Endometrial microvascular endothelial cells (primary cell): ENCODE measurements at regions not wholly inside any gene's neighbourhood (a gene's known extent, or its start where the extent isn't known, plus 50 kb on each side); places are given as distances from the start of the nearest gene placed in this dataset.

ENCODE experiments used
- in situ Hi-C: cut with HindIII; loops from 2 replicates; pipeline ENCODE4 v1.10.0; 2017; ENCODE audit warnings: low sequenced_read_pairs, low pct_unique_long_range_greater_than_20kb; ENCODE audit errors: inconsistent ontology term

GRCh38 chr2:118333664-118334063 lies 245.4 kb downstream of the INSIG2 start:
- in situ Hi-C loops, result no loop called here

GRCh38 chr2:118325321-118325955 lies 237.2 kb downstream of the INSIG2 start:
- in situ Hi-C loops, result no loop called here

GRCh38 chr2:118322406-118322805 lies 234.1 kb downstream of the INSIG2 start:
- in situ Hi-C loops, result no loop called here

DNA sequence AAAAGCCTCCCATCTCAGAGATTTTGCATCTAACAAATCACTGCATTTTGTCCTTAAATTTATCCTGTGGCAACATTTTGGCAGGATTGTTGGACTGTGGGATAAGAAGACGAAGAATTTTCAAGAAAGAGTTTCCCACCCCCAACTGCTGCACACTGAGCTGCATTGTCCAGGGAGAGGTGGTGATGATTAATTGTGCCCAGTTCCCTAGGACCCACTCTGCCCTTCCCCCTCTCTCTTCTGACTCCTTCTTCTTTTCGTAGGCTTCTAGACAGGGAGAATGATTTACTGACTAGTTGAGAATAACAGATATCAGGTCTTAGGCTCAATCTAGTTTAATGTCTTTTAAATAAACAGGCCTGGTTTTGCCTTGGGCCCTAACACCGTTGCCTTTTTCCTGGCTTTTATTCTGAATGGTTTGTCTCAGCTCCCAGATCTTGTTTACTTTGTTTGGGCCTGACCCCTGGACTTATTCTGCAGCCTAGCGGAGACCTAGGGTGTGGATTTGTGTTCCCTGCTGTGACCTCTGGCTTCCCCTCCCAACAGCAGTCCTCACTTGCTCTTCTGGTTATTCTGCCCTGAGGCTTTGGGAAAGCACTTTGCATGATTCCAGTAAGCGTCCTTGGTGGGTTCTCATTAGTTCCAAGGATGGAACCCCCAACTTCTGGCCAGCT lies 233.3 kb downstream of the INSIG2 start:
- in situ Hi-C loops, result no loop called here

DNA sequence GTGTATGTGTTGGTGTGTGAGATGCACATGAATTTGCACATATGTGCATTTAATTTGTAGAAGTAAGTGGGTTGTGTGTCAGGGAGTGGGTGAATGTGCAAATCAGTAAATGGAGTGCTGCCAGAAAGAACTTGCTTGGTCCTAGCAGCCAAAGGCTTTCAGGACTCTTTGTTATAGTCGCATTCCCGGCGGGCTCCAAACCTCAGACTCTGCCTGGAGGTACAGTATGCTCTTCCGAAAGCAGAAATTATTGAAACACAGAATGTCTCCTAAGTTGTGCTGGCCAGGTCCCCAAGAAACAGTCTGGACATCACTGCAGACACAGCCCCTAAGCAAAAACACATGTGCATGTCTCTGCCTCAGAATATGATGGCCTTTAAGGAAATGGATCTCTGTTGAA lies 232.4 kb downstream of the INSIG2 start:
- in situ Hi-C loops, result no loop called here

DNA sequence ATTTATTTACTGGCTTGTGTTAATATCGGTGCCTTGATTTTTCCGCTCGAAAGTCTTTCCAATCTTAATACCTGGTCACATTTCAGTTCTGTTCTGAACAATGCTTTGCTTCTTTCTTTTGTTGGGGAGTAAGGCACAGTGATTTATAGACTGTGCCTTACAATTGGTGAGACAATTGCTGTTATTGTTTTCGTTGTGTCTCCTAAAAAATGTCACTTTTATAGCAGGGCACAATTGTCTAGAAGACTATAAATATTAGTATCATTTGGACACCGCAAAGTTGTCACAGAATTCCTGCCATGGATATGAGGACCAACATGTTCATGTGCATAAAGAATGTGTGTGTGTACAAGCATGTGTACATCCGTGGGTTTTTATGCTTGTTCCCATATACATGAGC lies 231.9 kb downstream of the INSIG2 start:
- in situ Hi-C loops, result no loop called here

DNA sequence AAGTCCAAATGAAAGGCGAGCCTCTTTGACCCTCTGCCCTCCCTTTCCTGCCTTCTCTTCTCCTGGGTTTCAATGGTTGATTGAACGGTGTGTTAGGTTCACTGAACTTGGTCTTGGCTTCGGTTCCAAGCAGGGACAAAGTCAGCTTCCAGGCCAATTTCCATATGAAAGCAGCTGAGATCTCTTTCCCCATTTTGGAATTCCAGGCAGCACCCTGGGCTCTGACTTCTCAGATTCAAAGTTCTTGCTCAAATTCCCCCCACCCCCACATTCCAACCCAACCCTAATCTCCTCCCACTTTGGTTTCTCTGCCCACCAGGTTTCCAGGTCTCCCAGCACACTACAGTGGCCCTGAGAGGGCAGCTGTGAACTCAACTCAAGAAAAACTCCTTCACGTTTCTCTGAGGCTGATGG lies 231.0 kb downstream of the INSIG2 start:
- in situ Hi-C loops, result no loop called here

GRCh38 chr2:118315606-118316005 lies 227.3 kb downstream of the INSIG2 start:
- in situ Hi-C loops, result no loop called here

GRCh38 chr2:118312969-118313756 lies 224.9 kb downstream of the INSIG2 start:
- in situ Hi-C loops, result no loop called here

GRCh38 chr2:118310681-118311429 lies 222.6 kb downstream of the INSIG2 start:
- in situ Hi-C loops, result no loop called here

DNA sequence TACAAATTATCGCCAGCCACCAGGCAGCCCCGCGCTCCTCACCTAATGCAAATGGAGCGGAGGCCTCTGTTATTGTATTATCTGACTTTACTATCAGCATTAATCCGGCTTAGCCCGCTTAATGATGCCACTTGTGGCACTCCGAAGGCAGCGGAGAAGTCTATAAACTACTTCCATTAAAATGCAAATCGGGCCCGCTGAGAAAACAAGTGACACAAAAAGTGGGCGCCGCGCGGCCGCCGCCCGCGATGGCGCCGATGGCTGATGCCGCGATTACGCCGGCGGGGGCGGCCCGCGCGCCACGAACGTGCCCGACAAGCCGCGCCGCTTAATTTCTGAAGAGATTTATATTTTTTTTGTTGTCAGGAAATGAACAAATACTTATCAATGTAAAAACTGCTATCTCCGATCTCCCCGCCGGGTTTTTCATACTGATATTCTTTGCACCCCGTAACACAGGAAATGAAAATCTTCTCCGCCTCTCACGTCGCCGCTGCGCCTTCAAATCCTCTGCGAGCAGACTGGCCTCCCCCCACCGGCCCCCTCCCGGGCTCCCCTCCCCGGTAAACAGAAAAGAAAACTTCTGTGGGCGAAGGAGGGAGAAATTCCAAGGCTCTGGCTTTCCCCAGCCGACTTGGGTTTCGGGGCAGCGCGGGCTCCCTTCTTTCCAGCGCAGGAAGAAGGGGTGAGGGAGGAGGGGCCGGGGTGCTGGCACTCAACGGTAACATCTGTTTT lies 221.8 kb downstream of the INSIG2 start:
- in situ Hi-C loops, result no loop called here

GRCh38 chr2:118309257-118309945 lies 221.1 kb downstream of the INSIG2 start:
- in situ Hi-C loops, result no loop called here

DNA sequence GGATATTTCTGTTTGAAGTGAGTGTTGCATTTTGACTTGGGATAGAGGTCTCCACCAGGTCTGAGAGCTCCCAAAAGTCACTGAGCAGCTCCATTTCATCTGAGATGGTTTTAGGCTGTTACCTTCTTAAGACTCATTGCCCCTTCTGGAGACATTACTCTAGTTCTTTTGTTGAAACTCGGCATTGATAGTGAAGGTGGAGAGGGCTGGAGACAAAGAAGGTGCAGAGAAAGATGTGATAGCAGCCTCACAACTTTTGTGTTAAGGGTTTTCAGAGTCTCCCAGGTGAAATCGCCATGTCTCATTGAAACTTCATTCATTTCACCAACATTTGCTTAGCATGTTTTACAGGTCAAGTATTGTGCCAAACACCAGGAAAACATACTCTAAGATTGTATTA lies 219.6 kb downstream of the INSIG2 start:
- in situ Hi-C loops, result no loop called here

DNA sequence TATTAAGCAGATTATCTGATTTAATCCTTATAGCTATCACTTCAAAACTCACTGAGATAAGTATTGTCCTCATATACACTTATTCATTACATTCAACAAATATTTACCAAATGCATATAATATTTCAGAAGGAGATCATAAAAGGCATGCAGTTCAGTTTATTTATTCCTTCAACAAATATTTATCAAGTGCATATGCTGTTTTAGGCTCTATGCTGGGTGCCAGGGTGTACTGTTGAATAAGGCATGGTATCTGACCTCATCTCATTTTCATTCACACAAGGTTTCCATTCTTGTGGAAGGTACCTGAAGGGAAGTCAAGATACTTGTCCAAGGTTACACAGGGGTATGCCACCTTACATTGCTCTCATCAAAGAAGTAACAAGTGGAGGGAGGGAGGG lies 213.0 kb downstream of the INSIG2 start:
- in situ Hi-C loops, result no loop called here

DNA sequence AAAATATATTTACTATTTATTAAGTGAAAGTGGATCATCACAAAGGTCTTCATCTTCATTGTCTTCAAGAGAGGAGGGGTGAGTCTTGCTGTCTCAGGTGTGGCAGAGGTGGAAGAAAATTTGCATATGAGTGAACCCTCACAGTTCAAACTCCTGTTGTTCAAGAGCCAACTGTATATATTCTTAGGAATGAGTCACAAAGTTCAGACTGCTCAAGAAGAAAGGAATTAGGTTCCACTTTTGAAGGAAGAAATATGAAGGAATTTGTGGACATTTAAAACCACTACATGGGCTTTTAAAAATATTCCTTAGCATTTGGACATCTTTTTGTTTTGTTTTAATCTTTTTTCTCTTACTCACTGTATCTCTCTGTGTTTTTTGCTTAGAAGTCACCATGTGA lies 212.6 kb downstream of the INSIG2 start:
- in situ Hi-C loops, result no loop called here

DNA sequence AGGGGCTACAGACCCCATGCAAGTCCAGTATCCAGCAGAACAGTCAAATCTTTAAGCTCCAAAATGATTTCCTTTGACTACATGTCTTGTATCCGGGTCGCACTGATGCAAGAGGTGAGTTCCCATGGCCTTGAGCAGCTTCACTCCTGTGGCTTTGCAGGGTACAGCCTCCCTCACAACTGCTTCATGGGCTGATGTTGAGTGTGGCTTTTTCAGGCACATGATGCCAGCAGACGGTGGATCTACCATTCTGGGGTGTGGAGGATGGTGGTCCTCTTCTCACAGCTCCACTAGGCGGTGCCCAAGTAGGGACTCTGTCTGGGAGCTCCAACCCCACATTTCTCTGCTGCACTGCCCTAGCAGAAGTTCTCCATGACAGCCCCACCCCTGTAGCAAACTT lies 208.4 kb downstream of the INSIG2 start:
- in situ Hi-C loops, result no loop called here

GRCh38 chr2:118295592-118296390 lies 207.5 kb downstream of the INSIG2 start:
- in situ Hi-C loops, result no loop called here

DNA sequence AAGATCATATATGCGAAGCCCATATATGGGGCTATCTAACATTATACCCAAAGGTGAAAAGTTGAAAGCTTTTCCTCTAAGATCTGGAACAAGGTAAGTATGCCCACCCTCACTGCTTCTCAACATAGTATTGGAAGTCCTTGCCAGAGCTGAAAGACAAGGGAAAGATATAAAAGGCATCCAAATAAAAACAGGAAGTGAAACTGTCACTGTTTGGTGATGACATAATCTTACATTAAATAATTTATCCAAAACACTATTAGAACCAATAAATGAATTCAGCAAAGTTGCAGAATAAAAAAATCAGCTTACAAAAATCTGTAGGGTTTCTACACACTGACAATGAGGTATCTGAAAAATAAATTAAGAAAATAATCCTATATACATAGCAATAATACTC lies 205.8 kb downstream of the INSIG2 start:
- in situ Hi-C loops, result no loop called here
